HG03280 (cell line): ENCODE measurements at regions not wholly inside any gene's neighbourhood (a gene's known extent, or its start where the extent isn't known, plus 50 kb on each side); places are given as distances from the start of the nearest gene placed in this dataset.
"Not testable (repeated sequence)": the region's sequence is repeated elsewhere in the genome, so short reads cannot be mapped to it uniquely, and the experiment has no call there.

Source experiments
- ATAC-seq: cut with Tn5 transposase; IDR thresholded peaks from one replicate; pipeline ENCODE4 v1.9.1; 2021; ENCODE audit warnings: mild to moderate bottlenecking, moderate library complexity; ENCODE audit not compliant: unreplicated experiment

- ATAC-seq, result no peak
These were observed 421.0 kb downstream of the RND3 start for GRCh38 chr2:150066490-150066889.

GRCh38 chr2:150063931-150064548, 423.4 kb downstream of the RND3 start:
- no peak for ATAC-seq

DNA sequence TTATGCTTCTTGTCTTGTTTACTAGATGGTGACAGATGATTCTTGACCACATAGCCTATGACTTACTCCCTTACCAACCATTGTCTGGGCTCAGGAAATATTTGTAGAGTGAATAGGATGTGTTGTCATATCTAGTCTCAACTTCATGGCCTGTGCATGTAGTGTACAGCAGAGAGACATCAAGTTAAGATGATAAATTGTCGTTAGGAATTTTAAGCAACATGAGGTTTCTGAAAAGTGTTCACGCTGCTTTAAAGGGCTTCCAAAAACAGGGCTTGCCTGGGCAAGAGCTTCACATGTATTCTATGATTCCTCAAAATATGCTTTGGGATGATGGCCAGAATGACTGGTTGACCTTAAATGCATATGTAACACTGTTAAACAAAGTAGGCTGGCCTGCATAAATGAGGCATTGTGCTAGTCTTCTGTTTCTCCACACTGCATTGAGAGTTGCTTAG, 424.0 kb downstream of the RND3 start:
- no peak for ATAC-seq

- no peak for ATAC-seq
These were observed 425.1 kb downstream of the RND3 start for GRCh38 chr2:150062416-150062815.

GRCh38 chr2:150060341-150060740, 427.1 kb downstream of the RND3 start:
- no peak for ATAC-seq

- ATAC-seq, result not testable (repeated sequence)
These were observed 427.8 kb downstream of the RND3 start for GRCh38 chr2:150059676-150060075.

GRCh38 chr2:150052457-150052856, 435.0 kb downstream of the RND3 start:
- ATAC-seq, result no peak

- ATAC-seq, result peak; percentile 51
These were observed 436.5 kb downstream of the RND3 start for GRCh38 chr2:150051004-150051403.

DNA sequence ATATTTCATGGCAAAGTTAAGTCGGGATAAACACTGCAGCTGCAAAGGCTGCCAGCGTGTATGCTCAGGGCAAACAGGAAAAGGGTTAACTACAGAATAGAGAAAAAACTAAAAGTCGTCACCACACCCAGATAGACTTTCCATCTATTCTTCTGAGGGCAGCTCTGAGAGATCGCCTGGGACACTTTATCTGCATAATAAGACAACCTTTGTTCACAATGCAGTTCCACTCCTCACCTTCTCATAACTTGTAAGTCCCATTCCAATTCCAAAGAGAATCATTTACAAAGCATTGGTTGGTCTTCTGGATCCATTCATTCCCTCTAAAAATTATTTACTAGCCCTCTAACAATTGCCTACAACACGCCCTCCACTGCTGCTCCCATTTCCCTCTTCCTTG, 437.4 kb downstream of the RND3 start:
- no peak for ATAC-seq

- no peak for ATAC-seq
These were observed 439.7 kb downstream of the RND3 start for GRCh38 chr2:150047620-150048222.

GRCh38 chr2:150046810-150047209, 440.7 kb downstream of the RND3 start:
- no peak for ATAC-seq

- no peak for ATAC-seq
These were observed 441.3 kb downstream of the RND3 start for GRCh38 chr2:150046211-150046610.

DNA sequence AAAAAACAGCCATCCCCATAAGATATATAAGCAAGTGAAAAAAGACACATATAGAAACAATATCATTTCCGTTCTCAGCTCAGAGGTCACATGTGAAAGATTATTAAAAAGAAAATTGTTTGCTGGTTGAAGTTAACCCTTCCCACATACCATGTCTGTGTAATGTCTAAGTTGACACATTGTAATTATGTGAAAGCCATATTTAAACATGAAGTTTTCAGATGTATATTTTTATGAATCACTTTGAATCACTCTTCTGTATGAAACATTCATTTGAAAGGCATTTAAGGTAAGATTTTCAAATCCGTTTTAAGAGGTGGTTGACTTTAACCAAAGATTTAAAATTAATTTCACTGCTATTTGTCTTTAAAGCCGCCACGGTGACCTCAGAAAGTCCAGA, 441.9 kb downstream of the RND3 start:
- ATAC-seq, result no peak

DNA sequence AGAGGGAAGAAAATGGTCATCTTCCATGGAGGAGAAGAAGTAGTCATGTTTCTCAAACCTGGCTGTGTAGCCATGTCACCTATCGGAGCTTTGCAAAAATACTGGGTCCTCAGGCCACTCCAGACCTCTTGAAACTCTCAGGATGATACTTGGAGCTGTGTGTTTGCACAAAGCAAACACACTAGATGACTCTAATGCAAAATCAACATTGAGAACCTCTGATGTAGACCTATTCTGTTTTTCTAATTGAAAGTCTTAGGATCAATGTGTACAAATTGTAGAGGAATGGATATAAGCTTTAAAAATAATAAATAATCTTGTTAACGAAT, 444.3 kb downstream of the RND3 start:
- no peak for ATAC-seq

DNA sequence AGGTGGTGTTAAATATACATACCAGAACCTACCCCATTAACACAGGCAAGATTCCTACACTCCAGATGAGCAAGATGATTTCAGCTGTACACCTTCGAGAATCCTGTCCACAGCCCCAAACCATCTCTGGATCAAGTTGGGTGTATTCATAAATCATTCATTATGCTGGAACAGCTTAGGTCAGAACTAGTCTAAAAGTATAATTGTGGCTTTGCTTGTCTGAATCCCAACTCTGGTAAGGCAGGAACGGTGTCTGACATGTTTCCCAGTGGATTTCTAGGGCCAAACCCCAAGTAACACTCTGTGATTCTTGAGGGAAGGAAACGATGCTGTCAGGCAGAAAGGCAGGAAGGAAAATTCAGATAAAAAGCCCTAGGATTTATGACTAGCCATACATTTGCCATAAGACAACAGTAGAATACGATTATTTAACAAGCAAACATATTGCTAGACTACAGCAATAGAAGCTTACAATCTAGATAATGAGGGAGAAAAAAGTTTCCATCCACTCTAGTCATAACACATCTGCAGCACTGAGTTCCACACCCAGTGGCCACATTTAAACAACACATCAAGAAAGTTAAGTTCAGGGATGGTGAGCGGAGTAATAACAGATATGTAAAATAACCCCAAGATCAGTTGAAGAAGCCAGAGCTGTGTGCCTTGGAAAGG, 444.8 kb downstream of the RND3 start:
- no peak for ATAC-seq

DNA sequence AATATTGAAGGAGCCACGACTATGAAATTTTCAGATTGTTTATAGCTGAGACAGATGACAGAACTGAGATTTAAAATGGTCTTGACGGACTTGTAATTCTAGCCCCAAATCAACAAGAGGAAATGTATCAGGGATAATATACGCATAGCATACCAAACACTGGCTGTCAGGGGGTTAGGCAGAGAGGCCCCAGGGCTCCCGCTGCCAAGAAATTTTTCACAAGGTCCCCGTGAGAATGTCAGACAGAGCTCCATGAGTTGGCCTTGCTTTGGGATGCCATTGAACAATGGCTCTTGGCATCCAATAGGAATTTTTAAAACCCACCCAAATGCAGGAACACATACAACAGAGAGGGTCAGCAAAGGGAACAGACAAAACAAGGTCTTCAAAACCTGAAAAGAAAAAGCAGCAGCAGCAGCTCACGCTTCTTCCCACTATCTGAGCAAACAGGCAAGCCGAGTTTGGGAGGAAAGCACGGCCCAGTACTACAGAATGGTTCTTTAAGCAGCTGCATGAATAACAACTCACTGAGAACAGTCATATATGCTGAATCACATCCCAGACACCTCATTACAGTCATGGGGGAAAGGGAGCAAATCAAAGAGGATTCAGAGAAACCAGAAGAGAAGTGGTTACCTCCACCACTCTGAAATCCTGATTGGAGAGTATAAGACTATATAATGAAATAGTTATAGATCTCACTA, 445.6 kb downstream of the RND3 start:
- ATAC-seq, result no peak

GRCh38 chr2:150036622-150037021, 449.0 kb upstream of the MMADHC start:
- no peak for ATAC-seq

- no peak for ATAC-seq
These were observed 447.1 kb upstream of the MMADHC start for GRCh38 chr2:150034665-150035064.

DNA sequence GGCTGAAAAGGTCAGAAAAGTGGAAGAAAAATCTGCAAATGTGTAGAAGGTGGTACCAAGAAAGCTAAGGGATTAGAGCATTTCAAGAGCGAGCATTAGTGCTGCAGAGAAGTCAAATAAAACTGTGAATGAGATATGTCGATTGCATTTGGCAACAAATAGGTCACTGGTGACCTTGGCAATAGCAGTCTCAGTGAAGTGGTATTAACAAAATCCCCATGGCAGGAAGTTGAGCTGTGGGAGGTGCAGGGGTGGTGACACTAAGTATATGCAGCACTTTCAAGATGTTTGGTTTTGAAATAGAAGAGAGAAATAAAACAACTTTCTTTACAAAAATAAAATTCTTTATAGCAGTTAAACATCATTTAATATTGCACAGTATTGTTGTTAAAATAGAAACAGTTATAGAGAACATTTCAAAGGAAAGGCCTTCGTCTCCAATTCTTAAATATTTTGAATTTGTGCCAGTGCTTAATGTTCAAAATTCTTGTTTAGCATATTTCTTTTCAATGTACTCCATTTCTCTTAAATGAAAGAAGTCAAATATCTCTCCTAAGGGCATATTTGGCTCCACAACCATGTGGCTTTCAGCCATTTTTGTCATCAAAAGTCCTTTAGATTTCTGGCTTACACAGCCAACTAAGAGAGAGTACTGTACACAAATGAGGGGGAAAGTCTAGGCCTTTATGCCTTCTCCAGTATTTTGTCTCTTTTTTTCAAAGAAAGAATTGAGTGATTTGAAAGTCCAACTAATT, 443.0 kb upstream of the MMADHC start:
- no peak for ATAC-seq

DNA sequence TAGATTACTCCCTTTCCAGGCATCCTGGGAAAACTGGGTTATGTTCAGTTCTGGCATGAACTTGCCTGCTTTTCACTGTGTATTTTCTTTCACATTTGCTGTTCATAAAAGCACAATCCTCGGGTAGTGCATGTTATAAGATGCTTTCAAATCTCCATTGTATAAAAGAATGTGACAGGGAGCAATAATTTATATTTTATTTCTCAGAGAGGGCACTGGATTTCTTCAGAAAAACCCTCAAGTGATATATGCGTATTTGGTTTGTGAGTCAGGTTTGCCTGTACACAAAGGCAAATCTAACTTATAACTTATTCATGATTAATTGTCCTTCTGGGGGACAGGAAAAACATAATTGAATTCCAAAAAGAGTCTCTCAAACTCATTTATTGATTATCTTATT, 440.7 kb upstream of the MMADHC start:
- ATAC-seq, result no peak

- ATAC-seq, result no peak
These were observed 439.6 kb upstream of the MMADHC start for GRCh38 chr2:150027164-150027563.
